ENCODE measurements at regions not wholly inside any gene's neighbourhood (a gene's known extent, or its start where the extent isn't known, plus 50 kb on each side); places are given as distances from the start of the nearest gene placed in this dataset.
A peak's percentile ranks its signal among the peaks of the same experiment; 100 is the strongest.

- no peak overlapping the region for H3K27ac ChIP-seq
- DNase-seq (ENCODE audit: low spot score), result no peak
- H3K4me3 ChIP-seq, result no peak overlapping the region
- no peak for TF ChIP-seq CTCF (IDR thresholded peaks at IDR 0.05)
Observed at GRCh38 chr7:113562801-113563200, 356.0 kb downstream of the PPP1R3A start.

GRCh38 chr7:113562242-113562641, 356.6 kb downstream of the PPP1R3A start:
- Histone ChIP-seq H3K4me3 (no peak overlapping the region), H3K27ac (peak overlapping the region in 1 of 2 donors; percentile 33)
- no peak for TF ChIP-seq CTCF (IDR thresholded peaks at IDR 0.05)
- no peak for DNase-seq (ENCODE audit: low spot score)

DNA sequence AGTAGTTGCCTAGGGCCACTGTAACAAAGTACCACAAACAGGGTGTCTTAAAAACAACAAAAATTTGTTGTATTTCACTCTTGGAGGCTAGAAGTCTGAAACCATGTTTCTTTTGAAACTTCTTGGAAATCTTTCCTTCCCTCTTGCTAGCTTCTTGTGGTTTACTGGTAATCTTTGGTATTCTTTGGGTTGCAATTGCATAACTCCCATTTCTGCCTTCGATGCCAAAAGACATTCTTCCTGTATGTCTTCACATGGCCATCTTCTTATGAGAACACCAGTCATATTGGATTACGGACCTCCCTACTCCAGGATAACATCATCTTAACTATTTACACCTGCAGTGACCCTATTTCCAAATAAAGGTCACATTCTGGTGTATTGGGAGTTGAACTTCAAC, 357.4 kb downstream of the PPP1R3A start:
- DNase-seq (ENCODE audit: low spot score), result no peak
- H3K27ac ChIP-seq, result peak overlapping the region in 1 of 2 donors; percentile 33

GRCh38 chr7:113550966-113551365, 367.8 kb downstream of the PPP1R3A start:
- H3K27ac ChIP-seq, result no peak overlapping the region
- no peak for TF ChIP-seq CTCF (IDR thresholded peaks at IDR 0.05)
- DNase-seq (ENCODE audit: low spot score), result no peak

More for the DNA sequence above, 357.4 kb downstream of the PPP1R3A start:
- TF ChIP-seq CTCF (IDR thresholded peaks at IDR 0.05), result no peak
- H3K4me3 ChIP-seq, result no peak overlapping the region

GRCh38 chr7:113548561-113548960, 370.2 kb downstream of the PPP1R3A start:
- no peak overlapping the region for H3K4me3 ChIP-seq
- H3K27ac ChIP-seq, result no peak overlapping the region
- no peak for DNase-seq (ENCODE audit: low spot score)
- TF ChIP-seq CTCF (IDR thresholded peaks at IDR 0.05), result no peak

More at GRCh38 chr7:113550966-113551365, 367.8 kb downstream of the PPP1R3A start:
- no peak overlapping the region for H3K4me3 ChIP-seq

DNA sequence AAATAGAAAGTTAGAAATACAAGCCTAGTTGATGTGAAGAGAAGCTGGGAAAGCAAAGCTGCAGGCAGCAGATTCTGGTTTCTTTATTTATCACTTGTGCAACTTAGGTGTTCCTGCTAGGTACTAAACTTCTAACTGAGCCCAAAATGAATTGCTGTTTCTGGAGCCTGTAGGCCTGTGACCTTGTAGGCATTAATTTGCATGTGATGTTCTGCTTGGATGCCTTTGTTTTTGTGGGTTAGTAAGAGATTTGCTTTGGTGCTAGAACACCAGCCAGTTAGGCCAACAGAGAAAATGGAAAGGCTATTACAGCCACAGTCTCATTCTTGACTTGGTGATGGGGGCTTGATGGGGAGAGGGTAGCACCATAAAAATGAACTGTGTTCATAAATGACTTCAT, 370.7 kb downstream of the PPP1R3A start:
- TF ChIP-seq CTCF (IDR thresholded peaks at IDR 0.05), result no peak
- Histone ChIP-seq H3K4me3 (no peak overlapping the region), H3K27ac (no peak overlapping the region)
- no peak for DNase-seq (ENCODE audit: low spot score)

DNA sequence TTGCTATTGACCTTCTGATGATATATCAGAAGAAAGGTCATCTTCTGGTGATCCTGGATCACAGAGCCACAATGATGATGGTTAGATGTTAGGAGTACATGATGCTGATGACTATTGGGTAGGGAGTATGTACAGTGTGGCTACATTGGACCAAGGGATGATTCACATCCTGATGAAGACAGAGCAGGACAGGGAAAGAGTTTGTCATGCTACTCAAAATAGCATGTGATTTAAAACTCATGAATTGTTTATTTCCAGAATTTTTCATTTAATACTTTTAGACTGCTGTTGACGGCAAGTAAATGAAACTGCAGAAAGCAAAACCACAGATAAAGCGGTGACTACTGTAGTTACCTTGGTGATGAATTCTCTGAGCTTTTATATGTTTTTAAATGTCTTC, 397.3 kb downstream of the PPP1R3A start:
- no peak for TF ChIP-seq CTCF (IDR thresholded peaks at IDR 0.05)
- Histone ChIP-seq H3K27ac (no peak overlapping the region), H3K4me3 (no peak overlapping the region)
- no peak for DNase-seq (ENCODE audit: low spot score)
